ENCODE measurements at regions not wholly inside any gene's neighbourhood (a gene's known extent, or its start where the extent isn't known, plus 50 kb on each side); places are given as distances from the start of the nearest gene placed in this dataset.

GRCh38 chrX:3191201-3191600, 149.9 kb downstream of the ARSF start:
- Mint-ChIP-seq H3K4me1 (peaks cover 22 to 28% of the 10 kb centered on the region in 2 experiments), H3K9me3 (peaks cover 3 to 5% of the 10 kb centered on the region in 2 experiments), H3K4me3 (no peak overlapping the region), H3K36me3 (ENCODE audit: insufficient read depth in 1 of 3, low read depth in 3 of 3) (peaks cover 2 to 4% (median 4%) of the 10 kb centered on the region in 3 experiments; a peak in 5 of 7 replicates), H3K27me3 (ENCODE audit: low read depth) (no peaks in the 10 kb centered on the region), H3K27ac (no peak overlapping the region; a peak in 1 of 7 replicates)
- H3K4ac ChIP-seq (ENCODE audit: low read depth, low read length): no peak overlapping the region
- WGBS (ENCODE audit: extremely low coverage, insufficient read length, low lambda C conversion rate): no CpG with 5 or more reads among the region's 3 CpGs
- no peak for TF ChIP-seq CTCF (conservative IDR thresholded peaks at IDR 0.05)
- no peaks in the 10 kb centered on the region for H3K79me1 ChIP-seq (ENCODE audit: insufficient read depth, low read depth, low read length, poor library complexity, severe bottlenecking)
- H3K23ac ChIP-seq (ENCODE audit: insufficient read length, low read depth, low read length): no peak overlapping the region
- no peaks in the 10 kb centered on the region for H4K20me1 ChIP-seq (ENCODE audit: control insufficient read depth, insufficient read depth, insufficient read length)
- H3K4me2 ChIP-seq (ENCODE audit: insufficient read depth, insufficient read length, low read length): no peak overlapping the region
- no peak for DNase-seq
- H2BK120ac ChIP-seq (ENCODE audit: low read depth, low read length, poor library complexity, severe bottlenecking): no peak overlapping the region
- no peak overlapping the region for H2BK12ac ChIP-seq (ENCODE audit: insufficient read length, low read depth, low read length)
- H3K9ac ChIP-seq (ENCODE audit: extremely low read depth, insufficient read length, low read length): no peak overlapping the region
- H2BK15ac ChIP-seq (ENCODE audit: low read depth, low read length): no peak overlapping the region
- no peaks in the 10 kb centered on the region for H3K23me2 ChIP-seq (ENCODE audit: insufficient read length, low read depth, low read length, poor library complexity, severe bottlenecking)
- no peak overlapping the region for H4K5ac ChIP-seq (ENCODE audit: insufficient read length, low read depth, low read length)
- H4K8ac ChIP-seq (replicated peaks; ENCODE audit: insufficient read length, low read depth, low read length): no peak overlapping the region
- H3K9me3 ChIP-seq (ENCODE audit: control insufficient read depth, low read depth, low read length): no peaks in the 10 kb centered on the region
- no peak overlapping the region for H3K27ac ChIP-seq (ENCODE audit: insufficient read length, low read depth, low read length)
- H3K27me3 ChIP-seq (ENCODE audit: insufficient read depth, low read length): no peaks in the 10 kb centered on the region
- no peak overlapping the region for H2BK5ac ChIP-seq (ENCODE audit: insufficient read length, low read length)
- H2BK20ac ChIP-seq (ENCODE audit: low read depth, low read length, poor library complexity, severe bottlenecking): no peak overlapping the region
- H4K91ac ChIP-seq (ENCODE audit: insufficient read length, low read depth, low read length): no peak overlapping the region
- H3K18ac ChIP-seq (ENCODE audit: insufficient read length, low read depth, low read length): no peak overlapping the region
- no peaks in the 10 kb centered on the region for H3K79me2 ChIP-seq (ENCODE audit: insufficient read depth, low read length)
- no peak overlapping the region for H3K56ac ChIP-seq (ENCODE audit: insufficient read length, low read depth, low read length)
- H3T11ph ChIP-seq (ENCODE audit: low read length): no peak overlapping the region
- H2AK5ac ChIP-seq (ENCODE audit: insufficient read length, low read length): no peak overlapping the region
- H3K4me1 ChIP-seq (ENCODE audit: insufficient read depth, low read length): peaks cover 3% of the 10 kb centered on the region; the same call in 1 of the 2 replicates
- no peak overlapping the region for H3K14ac ChIP-seq (ENCODE audit: insufficient read depth, low read length)
- no peak overlapping the region for H2AFZ ChIP-seq (ENCODE audit: low read length)
